ENCODE measurements at regions not wholly inside any gene's neighbourhood (a gene's known extent, or its start where the extent isn't known, plus 50 kb on each side); places are given as distances from the start of the nearest gene placed in this dataset.

DNA sequence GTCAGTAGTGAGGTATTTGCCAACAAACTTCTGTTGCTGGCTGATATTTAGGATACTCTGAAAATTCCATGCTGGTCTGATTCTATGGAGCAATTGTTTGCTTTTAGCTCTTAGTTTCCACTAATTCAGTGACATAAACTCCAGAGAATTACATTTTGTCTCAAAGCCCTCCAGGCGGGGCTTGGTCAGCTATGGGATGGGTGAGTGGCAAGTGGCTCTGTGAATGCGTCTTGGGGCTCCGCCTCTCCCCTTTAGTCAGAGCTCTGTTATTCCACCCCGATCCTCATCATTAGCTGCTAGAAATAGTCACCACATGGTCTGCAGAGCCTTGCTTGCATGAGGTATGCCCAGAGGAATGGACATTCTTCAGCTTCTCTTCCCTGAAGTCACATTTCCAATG is 540.6 kb downstream of the QKI start:
- DNase-seq (ENCODE audit: low read depth) = peak; percentile 81

DNA sequence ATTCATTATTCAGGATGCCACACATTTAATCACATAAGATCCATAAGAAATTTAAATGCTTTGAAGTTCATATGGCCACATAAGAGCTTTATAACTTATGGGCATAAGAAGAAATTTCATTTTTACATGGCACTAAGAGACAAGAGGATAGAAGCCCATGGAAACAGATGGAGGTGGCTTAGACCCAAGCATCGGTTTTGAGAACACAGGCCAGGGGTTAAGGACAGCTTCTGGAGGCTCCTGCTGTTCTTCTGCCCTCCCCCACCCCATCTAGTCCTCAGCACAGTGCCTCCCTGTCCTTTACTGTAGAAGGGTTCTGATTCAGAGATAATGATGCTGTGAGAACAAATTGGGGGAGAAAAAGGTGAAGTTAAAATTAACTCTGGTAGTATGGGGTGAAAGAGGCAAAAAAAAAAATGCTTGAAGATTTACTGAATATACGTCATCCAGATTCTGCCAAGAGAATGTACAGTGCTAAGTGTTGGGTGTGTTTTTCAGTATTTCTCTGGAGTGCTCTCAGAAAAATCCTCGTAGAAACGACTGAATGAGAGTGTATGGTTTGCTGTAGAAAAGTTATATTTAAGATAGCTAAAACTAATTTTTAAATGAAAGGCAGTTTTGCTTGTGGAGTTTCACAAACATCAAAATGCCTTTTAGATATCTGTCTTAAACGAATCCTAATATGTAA is 539.7 kb downstream of the QKI start:
- DNase-seq (ENCODE audit: low read depth) = no peak

DNA sequence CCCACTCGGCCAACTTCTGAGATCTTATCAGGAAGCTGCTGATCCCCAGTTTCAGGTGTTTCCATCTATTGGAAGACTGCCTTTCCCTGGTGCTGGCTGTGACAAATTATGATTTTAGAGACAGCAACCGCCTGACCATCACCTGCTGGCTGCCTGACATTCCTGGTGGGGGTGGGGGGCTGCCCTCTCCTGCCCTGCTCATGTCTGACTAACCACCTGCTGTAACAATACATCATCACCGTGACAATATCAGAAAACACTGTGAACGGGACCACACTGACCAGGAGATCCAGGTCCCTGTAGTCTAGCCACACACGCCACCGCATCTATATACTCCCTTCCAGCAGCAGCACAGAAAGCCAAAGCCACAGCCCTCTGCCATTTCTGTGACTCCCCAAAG is 537.5 kb downstream of the QKI start:
- no peak for DNase-seq (ENCODE audit: low read depth)

- DNase-seq (ENCODE audit: low read depth) = no peak
Measured at GRCh38 chr6:163951326-163951725, 536.8 kb downstream of the QKI start.

DNA sequence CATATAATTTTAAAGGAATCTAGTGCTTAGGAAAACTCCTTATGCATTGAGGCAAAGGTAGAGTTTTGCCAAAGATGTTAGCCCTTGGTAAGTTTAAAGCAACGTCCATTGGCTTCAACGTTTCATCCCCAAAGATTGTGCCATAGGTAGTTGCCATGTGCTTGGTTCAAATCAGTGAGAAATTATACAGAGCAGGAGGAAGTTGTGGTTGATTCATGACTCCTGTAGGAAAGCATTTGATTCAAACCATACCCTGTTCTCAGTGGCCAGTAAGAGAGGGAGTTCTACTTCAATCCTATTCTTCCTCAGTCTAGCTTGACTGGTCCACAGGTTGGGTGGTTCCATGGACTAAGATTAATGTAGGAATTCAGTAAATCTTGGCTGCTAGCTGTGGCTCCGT is 535.6 kb downstream of the QKI start:
- peak; percentile 62 for DNase-seq (ENCODE audit: low read depth)

GRCh38 chr6:163949431-163949830 is 534.9 kb downstream of the QKI start:
- no peak for DNase-seq (ENCODE audit: low read depth)

- no peak for DNase-seq (ENCODE audit: low read depth)
Measured at GRCh38 chr6:163948250-163948649, 533.7 kb downstream of the QKI start.

GRCh38 chr6:163947276-163947675 is 532.8 kb downstream of the QKI start:
- DNase-seq (ENCODE audit: low read depth) = no peak

DNA sequence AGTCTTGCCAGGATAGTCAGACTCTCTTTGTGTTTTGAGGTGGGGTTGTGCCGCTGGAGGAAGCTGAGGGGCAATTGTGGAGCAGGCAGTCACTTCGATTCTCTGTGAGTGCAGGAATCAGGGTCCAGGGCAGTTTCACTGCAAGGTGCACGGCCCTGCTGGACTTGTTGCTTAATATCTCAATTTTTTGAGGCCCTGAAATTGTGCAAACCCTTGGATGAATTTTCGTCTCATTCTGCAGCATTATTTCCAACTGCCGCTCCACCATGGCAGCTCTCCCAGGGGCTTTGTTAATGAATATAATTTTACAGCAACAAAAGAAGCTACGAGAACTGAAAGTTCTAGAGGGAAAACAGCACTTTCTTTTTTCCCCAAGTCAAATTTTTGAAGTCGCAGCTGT is 531.9 kb downstream of the QKI start:
- no peak for DNase-seq (ENCODE audit: low read depth)

DNA sequence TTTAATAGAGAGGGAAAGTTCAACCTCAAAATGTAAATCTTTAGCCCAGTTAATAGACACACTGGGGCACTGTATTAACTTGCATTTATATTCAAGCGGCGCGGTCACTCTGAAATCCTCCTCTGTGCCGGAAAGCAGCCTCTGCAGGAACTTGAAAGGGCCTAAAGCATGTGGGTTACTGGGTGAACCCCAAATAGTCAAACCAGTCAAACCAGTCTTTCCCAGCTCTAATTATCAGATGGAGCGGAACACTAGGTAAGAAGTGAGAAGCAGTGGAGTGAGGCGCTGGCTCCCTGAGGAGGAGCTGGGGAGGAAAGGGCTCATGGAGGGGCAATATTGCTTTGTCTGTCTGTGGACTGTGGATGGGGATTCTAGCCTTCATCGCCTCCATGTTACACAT is 531.3 kb downstream of the QKI start:
- no peak for DNase-seq (ENCODE audit: low read depth)

- no peak for DNase-seq (ENCODE audit: low read depth)
Measured at GRCh38 chr6:163944897-163945296, 530.4 kb downstream of the QKI start.

- DNase-seq (ENCODE audit: low read depth) = no peak
Measured at GRCh38 chr6:163943607-163944385, 529.3 kb downstream of the QKI start.

DNA sequence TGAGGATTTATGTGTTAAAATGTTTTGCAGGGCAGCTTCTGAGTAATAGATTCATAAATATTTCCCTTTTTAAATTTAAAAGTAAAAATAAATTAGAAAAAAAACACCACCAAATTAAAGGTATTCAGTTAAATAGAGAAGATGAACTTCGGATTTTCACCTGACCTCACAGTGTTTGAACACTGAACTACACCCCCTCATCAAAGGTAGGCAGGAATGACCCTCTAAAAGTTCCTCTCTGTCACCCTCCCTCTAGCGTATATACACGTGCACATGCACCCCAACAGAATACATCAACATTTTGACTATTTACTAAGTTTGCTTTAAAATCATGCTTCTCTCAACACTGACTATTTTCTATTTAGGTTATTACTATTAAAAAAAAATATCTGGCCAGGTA is 528.3 kb downstream of the QKI start:
- DNase-seq (ENCODE audit: low read depth) = no peak

DNA sequence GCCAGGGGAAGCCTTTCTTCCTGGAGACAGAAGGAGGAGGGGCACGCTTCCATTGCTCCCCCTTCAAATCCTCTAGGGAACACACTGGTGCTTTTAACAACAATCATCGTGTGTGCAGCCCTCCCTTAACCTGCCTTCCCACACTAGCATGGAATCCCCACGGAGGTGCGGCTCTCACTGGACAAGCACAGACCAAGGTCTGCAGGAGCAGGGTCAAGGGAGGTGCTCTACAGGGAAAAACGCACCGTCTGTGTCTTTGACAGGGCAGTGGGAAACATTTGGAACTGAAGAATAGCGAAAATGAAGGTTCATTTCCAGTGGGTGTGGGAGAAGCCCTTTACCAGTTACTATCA is 527.1 kb downstream of the QKI start:
- DNase-seq (ENCODE audit: low read depth) = no peak

GRCh38 chr6:163940705-163941623 is 526.4 kb downstream of the QKI start:
- DNase-seq (ENCODE audit: low read depth) = peak; percentile 31

DNA sequence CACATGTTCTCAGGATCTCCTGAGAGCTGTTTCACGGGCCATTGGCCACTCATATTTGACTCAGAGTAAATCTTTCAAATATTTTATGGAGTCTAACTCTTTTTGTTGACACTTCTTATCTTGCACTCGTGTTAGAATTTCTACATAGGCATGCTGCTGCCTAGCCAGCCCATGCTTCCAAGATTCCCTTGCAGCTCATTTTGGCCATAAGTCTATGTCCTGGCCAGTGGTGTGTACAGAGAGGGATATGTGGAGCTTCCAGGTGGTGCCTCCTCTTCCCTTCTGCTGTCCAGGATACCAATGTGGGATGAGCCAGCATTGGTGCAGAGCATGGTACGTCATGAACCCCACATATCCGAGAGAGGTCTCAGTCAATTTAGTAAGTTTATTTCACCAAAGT is 522.6 kb downstream of the QKI start:
- no peak for DNase-seq (ENCODE audit: low read depth)

DNA sequence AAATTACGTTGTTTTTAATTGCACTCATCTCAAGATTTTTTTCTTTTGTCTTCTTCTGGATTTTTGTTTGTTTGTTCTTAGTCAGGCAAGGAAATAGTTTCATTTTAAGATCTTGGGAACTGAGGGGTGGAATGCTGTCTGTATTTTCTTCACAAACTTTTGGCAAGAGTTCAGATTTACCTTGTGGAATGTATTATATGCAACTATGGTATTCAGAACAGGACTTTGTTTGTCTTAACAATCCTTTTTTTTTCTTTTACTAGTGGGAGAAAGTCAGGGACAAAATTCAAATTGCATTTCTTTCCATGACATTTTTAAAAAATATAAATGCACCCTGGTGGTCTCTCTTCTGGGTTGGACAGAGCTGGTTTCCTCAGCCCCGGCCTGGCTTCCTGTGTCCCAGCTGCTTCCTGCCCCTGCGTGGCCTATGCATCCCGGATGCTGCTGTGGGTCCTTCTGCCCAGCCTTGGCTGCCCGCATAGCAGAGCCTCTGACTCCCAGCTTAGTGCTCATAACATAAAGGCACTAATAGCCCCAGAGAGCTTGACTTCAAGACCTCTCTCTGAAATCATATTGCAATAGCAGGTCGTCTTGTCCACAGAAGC is 520.7 kb downstream of the QKI start:
- no peak for DNase-seq (ENCODE audit: low read depth)

GRCh38 chr6:163930012-163930411 is 515.5 kb downstream of the QKI start:
- no peak for DNase-seq (ENCODE audit: low read depth)

GRCh38 chr6:163929538-163929937 is 515.0 kb downstream of the QKI start:
- DNase-seq (ENCODE audit: low read depth) = no peak

DNA sequence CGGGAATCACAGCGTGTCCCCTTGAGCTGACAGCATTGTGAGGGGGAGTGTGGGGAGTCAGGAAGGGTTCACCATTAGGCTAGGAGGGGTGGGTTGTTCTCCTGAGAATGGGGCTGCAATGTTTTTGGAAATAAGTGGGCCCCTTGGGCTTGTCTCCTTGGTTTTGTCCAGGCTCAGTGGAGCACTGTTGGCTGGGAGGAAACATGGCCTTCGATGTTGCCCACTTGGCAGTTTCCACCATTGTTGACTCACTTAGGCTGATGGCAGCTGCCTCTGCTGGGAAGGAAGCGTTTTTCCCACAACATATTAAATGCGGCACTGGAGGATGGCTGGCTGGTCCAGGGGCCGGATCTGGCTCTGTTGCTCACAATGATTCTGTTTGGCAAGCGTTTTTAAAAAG is 512.1 kb downstream of the QKI start:
- DNase-seq (ENCODE audit: low read depth) = peak; percentile 56

- DNase-seq (ENCODE audit: low read depth) = no peak
Measured at GRCh38 chr6:163925839-163926238, 511.3 kb downstream of the QKI start.
